ENCODE measurements at regions not wholly inside any gene's neighbourhood (a gene's known extent, or its start where the extent isn't known, plus 50 kb on each side); places are given as distances from the start of the nearest gene placed in this dataset.

GRCh38 chr2:181771356-181771755 is 91.0 kb upstream of the NEUROD1 start:
- DNase-seq (ENCODE audit: low read depth) = no peak
- Histone ChIP-seq H3K4me3 (ENCODE audit: low read length) (no peak overlapping the region), H3K9me3 (ENCODE audit: control insufficient read depth, low read length) (no peaks in the 10 kb centered on the region), H3K4me1 (ENCODE audit: control insufficient read depth, insufficient read depth, low read length) (no peaks in the 10 kb centered on the region), H3K36me3 (ENCODE audit: control insufficient read depth, insufficient read depth, low read length, severe bottlenecking) (no peaks in the 10 kb centered on the region), H3K27me3 (replicated peaks; ENCODE audit: control insufficient read depth, insufficient read depth, low read length) (no peaks in the 10 kb centered on the region), H3K9ac (ENCODE audit: low read length) (no peak overlapping the region)

- DNase-seq (ENCODE audit: low read depth) = no peak
- no peaks in the 10 kb centered on the region for H3K9me3 ChIP-seq (ENCODE audit: control insufficient read depth, low read length)
- no peaks in the 10 kb centered on the region for H3K36me3 ChIP-seq (ENCODE audit: control insufficient read depth, insufficient read depth, low read length, severe bottlenecking)
- no peaks in the 10 kb centered on the region for H3K27me3 ChIP-seq (replicated peaks; ENCODE audit: control insufficient read depth, insufficient read depth, low read length)
- H3K4me3 ChIP-seq (ENCODE audit: low read length) = no peak overlapping the region
- H3K9ac ChIP-seq (ENCODE audit: low read length) = no peak overlapping the region
- H3K4me1 ChIP-seq (ENCODE audit: control insufficient read depth, insufficient read depth, low read length) = no peaks in the 10 kb centered on the region
Observed at GRCh38 chr2:181772334-181772733, 92.0 kb upstream of the NEUROD1 start.

GRCh38 chr2:181772777-181773176 is 92.5 kb upstream of the NEUROD1 start:
- Histone ChIP-seq H3K4me3 (ENCODE audit: low read length) (no peak overlapping the region), H3K9ac (ENCODE audit: low read length) (no peak overlapping the region), H3K36me3 (ENCODE audit: control insufficient read depth, insufficient read depth, low read length, severe bottlenecking) (no peaks in the 10 kb centered on the region), H3K27me3 (replicated peaks; ENCODE audit: control insufficient read depth, insufficient read depth, low read length) (no peaks in the 10 kb centered on the region), H3K9me3 (ENCODE audit: control insufficient read depth, low read length) (no peaks in the 10 kb centered on the region), H3K4me1 (ENCODE audit: control insufficient read depth, insufficient read depth, low read length) (no peaks in the 10 kb centered on the region)
- DNase-seq (ENCODE audit: low read depth) = no peak

- peak; percentile 66 for DNase-seq (ENCODE audit: low read depth)
- Histone ChIP-seq H3K36me3 (ENCODE audit: control insufficient read depth, insufficient read depth, low read length, severe bottlenecking) (no peaks in the 10 kb centered on the region), H3K9me3 (ENCODE audit: control insufficient read depth, low read length) (no peaks in the 10 kb centered on the region), H3K27me3 (replicated peaks; ENCODE audit: control insufficient read depth, insufficient read depth, low read length) (no peaks in the 10 kb centered on the region), H3K4me3 (ENCODE audit: low read length) (no peak overlapping the region), H3K4me1 (ENCODE audit: control insufficient read depth, insufficient read depth, low read length) (no peaks in the 10 kb centered on the region), H3K9ac (ENCODE audit: low read length) (no peak overlapping the region)
Observed at GRCh38 chr2:181774685-181775084, 94.4 kb upstream of the NEUROD1 start.

- H3K27me3 ChIP-seq (replicated peaks; ENCODE audit: control insufficient read depth, insufficient read depth, low read length) = no peaks in the 10 kb centered on the region
- no peak overlapping the region for H3K9ac ChIP-seq (ENCODE audit: low read length)
- no peaks in the 10 kb centered on the region for H3K36me3 ChIP-seq (ENCODE audit: control insufficient read depth, insufficient read depth, low read length, severe bottlenecking)
- no peak for DNase-seq (ENCODE audit: low read depth)
- H3K9me3 ChIP-seq (ENCODE audit: control insufficient read depth, low read length) = no peaks in the 10 kb centered on the region
- H3K4me1 ChIP-seq (ENCODE audit: control insufficient read depth, insufficient read depth, low read length) = no peaks in the 10 kb centered on the region
- no peak overlapping the region for H3K4me3 ChIP-seq (ENCODE audit: low read length)
Observed at GRCh38 chr2:181776336-181776735, 96.0 kb upstream of the NEUROD1 start.

- H3K36me3 ChIP-seq (ENCODE audit: control insufficient read depth, insufficient read depth, low read length, severe bottlenecking) = no peaks in the 10 kb centered on the region
- no peaks in the 10 kb centered on the region for H3K27me3 ChIP-seq (replicated peaks; ENCODE audit: control insufficient read depth, insufficient read depth, low read length)
- no peaks in the 10 kb centered on the region for H3K4me1 ChIP-seq (ENCODE audit: control insufficient read depth, insufficient read depth, low read length)
- H3K9me3 ChIP-seq (ENCODE audit: control insufficient read depth, low read length) = no peaks in the 10 kb centered on the region
- H3K4me3 ChIP-seq (ENCODE audit: low read length) = no peak overlapping the region
- DNase-seq (ENCODE audit: low read depth) = no peak
- H3K9ac ChIP-seq (ENCODE audit: low read length) = no peak overlapping the region
Observed at GRCh38 chr2:181777734-181778133, 97.4 kb upstream of the NEUROD1 start.

- H3K9ac ChIP-seq (ENCODE audit: low read length) = no peak overlapping the region
- H3K4me3 ChIP-seq (ENCODE audit: low read length) = no peak overlapping the region
- DNase-seq (ENCODE audit: low read depth) = no peak
- no peaks in the 10 kb centered on the region for H3K9me3 ChIP-seq (ENCODE audit: control insufficient read depth, low read length)
- H3K36me3 ChIP-seq (ENCODE audit: control insufficient read depth, insufficient read depth, low read length, severe bottlenecking) = no peaks in the 10 kb centered on the region
- H3K27me3 ChIP-seq (replicated peaks; ENCODE audit: control insufficient read depth, insufficient read depth, low read length) = no peaks in the 10 kb centered on the region
- no peaks in the 10 kb centered on the region for H3K4me1 ChIP-seq (ENCODE audit: control insufficient read depth, insufficient read depth, low read length)
Observed at GRCh38 chr2:181778621-181779201, 98.4 kb upstream of the NEUROD1 start.

GRCh38 chr2:181779288-181780021 is 99.1 kb upstream of the NEUROD1 start:
- H3K9me3 ChIP-seq (ENCODE audit: control insufficient read depth, low read length) = no peaks in the 10 kb centered on the region
- no peak for DNase-seq (ENCODE audit: low read depth)
- no peak overlapping the region for H3K9ac ChIP-seq (ENCODE audit: low read length)
- no peak overlapping the region for H3K4me3 ChIP-seq (ENCODE audit: low read length)
- H3K4me1 ChIP-seq (ENCODE audit: control insufficient read depth, insufficient read depth, low read length) = peaks cover 2% of the 10 kb centered on the region
- H3K27me3 ChIP-seq (replicated peaks; ENCODE audit: control insufficient read depth, insufficient read depth, low read length) = no peaks in the 10 kb centered on the region
- no peaks in the 10 kb centered on the region for H3K36me3 ChIP-seq (ENCODE audit: control insufficient read depth, insufficient read depth, low read length, severe bottlenecking)

GRCh38 chr2:181780047-181780651 is 99.8 kb upstream of the NEUROD1 start:
- H3K9me3 ChIP-seq (ENCODE audit: control insufficient read depth, low read length) = no peaks in the 10 kb centered on the region
- peaks cover 8% of the 10 kb centered on the region for H3K4me1 ChIP-seq (ENCODE audit: control insufficient read depth, insufficient read depth, low read length)
- no peak overlapping the region for H3K9ac ChIP-seq (ENCODE audit: low read length)
- H3K36me3 ChIP-seq (ENCODE audit: control insufficient read depth, insufficient read depth, low read length, severe bottlenecking) = no peaks in the 10 kb centered on the region
- peak; percentile 33 for DNase-seq (ENCODE audit: low read depth)
- no peak overlapping the region for H3K4me3 ChIP-seq (ENCODE audit: low read length)
- H3K27me3 ChIP-seq (replicated peaks; ENCODE audit: control insufficient read depth, insufficient read depth, low read length) = no peaks in the 10 kb centered on the region

- Histone ChIP-seq H3K4me3 (ENCODE audit: low read length) (no peak overlapping the region), H3K36me3 (ENCODE audit: control insufficient read depth, insufficient read depth, low read length, severe bottlenecking) (no peaks in the 10 kb centered on the region), H3K27me3 (replicated peaks; ENCODE audit: control insufficient read depth, insufficient read depth, low read length) (no peaks in the 10 kb centered on the region), H3K9me3 (ENCODE audit: control insufficient read depth, low read length) (no peaks in the 10 kb centered on the region), H3K4me1 (ENCODE audit: control insufficient read depth, insufficient read depth, low read length) (peaks cover 13% of the 10 kb centered on the region), H3K9ac (ENCODE audit: low read length) (no peak overlapping the region)
- no peak for DNase-seq (ENCODE audit: low read depth)
Observed at GRCh38 chr2:181780657-181781056, 100.3 kb upstream of the NEUROD1 start.

GRCh38 chr2:181781078-181781786 is 100.9 kb upstream of the NEUROD1 start:
- no peak overlapping the region for H3K4me3 ChIP-seq (ENCODE audit: low read length)
- H3K9ac ChIP-seq (ENCODE audit: low read length) = no peak overlapping the region
- no peak for DNase-seq (ENCODE audit: low read depth)
- no peaks in the 10 kb centered on the region for H3K9me3 ChIP-seq (ENCODE audit: control insufficient read depth, low read length)
- H3K36me3 ChIP-seq (ENCODE audit: control insufficient read depth, insufficient read depth, low read length, severe bottlenecking) = no peaks in the 10 kb centered on the region
- no peaks in the 10 kb centered on the region for H3K27me3 ChIP-seq (replicated peaks; ENCODE audit: control insufficient read depth, insufficient read depth, low read length)
- peaks cover 18% of the 10 kb centered on the region for H3K4me1 ChIP-seq (ENCODE audit: control insufficient read depth, insufficient read depth, low read length)
